ENCODE measurements at regions not wholly inside any gene's neighbourhood (a gene's known extent, or its start where the extent isn't known, plus 50 kb on each side); places are given as distances from the start of the nearest gene placed in this dataset.
"Not testable (repeated sequence)": the region's sequence is repeated elsewhere in the genome, so short reads cannot be mapped to it uniquely, and the experiment has no call there.

- DNase-seq: no peak
Measured at GRCh38 chr2:45102141-45102540, 92.9 kb upstream of the SIX2 start.

GRCh38 chr2:45096996-45097395 lies 87.7 kb upstream of the SIX2 start:
- DNase-seq: no peak

GRCh38 chr2:45096038-45096437 lies 86.8 kb upstream of the SIX2 start:
- not testable (repeated sequence) for DNase-seq

- DNase-seq: no peak
Measured at GRCh38 chr2:45093663-45094062, 84.4 kb upstream of the SIX2 start.

DNA sequence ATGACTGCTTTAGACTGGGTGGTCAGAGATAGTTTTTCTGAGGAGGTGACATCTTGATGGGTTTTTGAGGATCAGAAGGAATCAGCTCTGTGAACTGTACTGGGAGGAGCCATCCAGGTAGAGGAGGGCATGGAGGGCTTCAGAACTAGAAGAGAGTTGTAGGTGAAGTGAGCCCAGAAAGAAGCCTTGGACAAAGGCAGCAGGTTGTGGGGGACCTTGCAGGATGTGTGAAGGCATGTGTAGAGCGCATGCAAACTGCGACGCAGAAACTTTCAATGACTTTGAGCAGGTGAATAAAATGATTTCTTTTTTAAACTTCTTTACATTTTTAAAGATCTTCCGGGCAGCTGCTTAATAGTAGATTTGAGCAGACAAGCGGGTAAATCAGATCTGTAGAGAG lies 83.9 kb upstream of the SIX2 start:
- DNase-seq: no peak

DNA sequence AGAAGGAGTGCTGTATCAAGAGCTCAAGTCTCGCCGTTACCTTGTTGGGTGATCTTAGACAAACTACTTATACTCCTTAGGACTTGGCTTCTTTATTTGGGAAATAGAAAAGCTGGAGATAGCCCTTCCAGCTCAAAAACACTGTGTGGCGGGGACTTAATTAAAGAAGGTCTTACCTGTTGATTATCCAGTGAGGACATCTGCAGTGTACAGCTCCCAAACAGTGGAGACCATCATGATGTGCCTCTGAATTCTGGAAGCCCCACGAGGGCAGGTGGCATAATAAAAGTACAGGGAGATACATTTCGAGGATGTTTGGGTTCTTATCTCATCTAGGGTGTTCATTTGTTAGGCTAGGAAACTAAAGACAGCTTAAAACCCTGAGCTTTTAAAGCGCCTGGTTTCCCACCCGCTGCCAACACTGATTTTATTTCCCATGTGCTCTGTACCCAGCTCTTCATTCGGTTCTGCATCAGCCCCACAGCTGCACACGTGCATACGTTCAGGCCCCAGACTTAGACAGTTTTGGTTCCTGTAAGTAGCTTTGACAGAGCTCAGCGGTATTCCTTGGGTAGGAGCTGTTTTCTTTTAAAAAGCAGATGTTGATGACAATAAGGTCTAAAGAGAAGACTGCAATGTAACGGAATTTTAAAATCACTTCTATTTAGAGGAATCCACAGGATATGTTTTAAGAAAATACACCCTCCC lies 80.5 kb upstream of the SIX2 start:
- no peak for DNase-seq

GRCh38 chr2:45085487-45085886 lies 76.2 kb upstream of the SIX2 start:
- DNase-seq: no peak

GRCh38 chr2:45084361-45085020 lies 75.2 kb upstream of the SIX2 start:
- no peak for DNase-seq

- no peak for DNase-seq
Measured at GRCh38 chr2:45083175-45083574, 73.9 kb upstream of the SIX2 start.

GRCh38 chr2:45074713-45075112 lies 65.5 kb upstream of the SIX2 start:
- no peak for DNase-seq

GRCh38 chr2:45072862-45073237 lies 63.6 kb upstream of the SIX2 start:
- DNase-seq: no peak

GRCh38 chr2:45072064-45072861 lies 63.0 kb upstream of the SIX2 start:
- DNase-seq: no peak

- no peak for DNase-seq
Measured at GRCh38 chr2:45070113-45070652, 60.9 kb upstream of the SIX2 start.

DNA sequence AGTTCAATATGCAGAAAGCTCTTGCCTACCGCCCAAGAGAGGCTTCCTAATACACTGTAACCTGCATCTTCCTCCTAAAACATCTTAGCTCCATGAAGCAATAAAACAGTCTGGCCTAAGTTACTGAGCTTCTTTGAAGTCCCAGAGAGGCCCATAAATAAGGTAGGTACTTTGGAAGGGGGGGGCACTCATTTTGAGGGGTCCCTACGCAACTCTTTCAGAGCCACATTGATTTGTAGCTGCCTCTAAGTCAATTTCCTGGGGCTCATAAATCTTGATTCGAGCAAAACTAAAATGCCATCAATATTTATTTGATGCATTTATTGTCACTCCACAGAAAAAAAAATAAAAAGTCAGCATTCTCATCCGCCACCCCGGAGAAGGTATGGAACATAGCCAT lies 60.4 kb upstream of the SIX2 start:
- DNase-seq: no peak

GRCh38 chr2:45068571-45069140 lies 59.4 kb upstream of the SIX2 start:
- no peak for DNase-seq

- DNase-seq: no peak
Measured at GRCh38 chr2:45067859-45068570, 58.8 kb upstream of the SIX2 start.
